ENCODE measurements at regions not wholly inside any gene's neighbourhood (a gene's known extent, or its start where the extent isn't known, plus 50 kb on each side); places are given as distances from the start of the nearest gene placed in this dataset.

DNA sequence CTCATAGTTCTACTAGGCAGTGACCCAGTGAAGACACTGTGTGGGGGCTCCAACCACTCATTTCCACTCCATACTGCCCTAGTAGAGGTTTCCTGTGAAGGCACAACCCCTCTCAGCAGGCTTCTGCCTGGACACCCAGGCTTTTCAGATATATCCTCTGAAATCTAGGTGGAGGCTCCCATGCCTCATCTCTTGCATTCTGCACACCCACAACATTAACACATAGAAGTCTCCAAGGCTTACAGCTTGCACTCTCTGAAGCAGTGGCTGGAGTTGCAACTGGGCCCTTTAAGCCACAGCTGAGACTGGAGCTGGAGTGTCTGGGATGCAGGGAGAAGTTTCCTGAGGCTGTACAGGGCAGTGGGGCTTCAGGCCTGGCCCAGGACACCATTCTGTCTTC, 347.7 kb upstream of the SPRY2 start:
- TF ChIP-seq, protein P1, sequence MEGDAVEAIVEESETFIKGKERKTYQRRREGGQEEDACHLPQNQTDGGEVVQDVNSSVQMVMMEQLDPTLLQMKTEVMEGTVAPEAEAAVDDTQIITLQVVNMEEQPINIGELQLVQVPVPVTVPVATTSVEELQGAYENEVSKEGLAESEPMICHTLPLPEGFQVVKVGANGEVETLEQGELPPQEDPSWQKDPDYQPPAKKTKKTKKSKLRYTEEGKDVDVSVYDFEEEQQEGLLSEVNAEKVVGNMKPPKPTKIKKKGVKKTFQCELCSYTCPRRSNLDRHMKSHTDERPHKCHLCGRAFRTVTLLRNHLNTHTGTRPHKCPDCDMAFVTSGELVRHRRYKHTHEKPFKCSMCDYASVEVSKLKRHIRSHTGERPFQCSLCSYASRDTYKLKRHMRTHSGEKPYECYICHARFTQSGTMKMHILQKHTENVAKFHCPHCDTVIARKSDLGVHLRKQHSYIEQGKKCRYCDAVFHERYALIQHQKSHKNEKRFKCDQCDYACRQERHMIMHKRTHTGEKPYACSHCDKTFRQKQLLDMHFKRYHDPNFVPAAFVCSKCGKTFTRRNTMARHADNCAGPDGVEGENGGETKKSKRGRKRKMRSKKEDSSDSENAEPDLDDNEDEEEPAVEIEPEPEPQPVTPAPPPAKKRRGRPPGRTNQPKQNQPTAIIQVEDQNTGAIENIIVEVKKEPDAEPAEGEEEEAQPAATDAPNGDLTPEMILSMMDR (conservative IDR thresholded peaks at IDR 0.05), result no peak
- TF ChIP-seq ZFX (IDR thresholded peaks at IDR 0.05), result no peak
